Astrocyte (in vitro differentiated cells and primary cell): ENCODE measurements at regions not wholly inside any gene's neighbourhood (a gene's known extent, or its start where the extent isn't known, plus 50 kb on each side); places are given as distances from the start of the nearest gene placed in this dataset.

Source experiments
- DNase-seq: peaks from one replicate; pipeline ENCODE4 v3.0.0-alpha.2; 2010; ENCODE audit warnings: low read depth
- FAIRE-seq: peaks from 2 replicates; lab custom pipeline; 2011; peaks lifted over from hg19 to GRCh38; lab: Jason Lieb, UNC
- H2AFZ ChIP-seq: 2 replicates; pipeline ENCODE4 v1.6.0; 2012; ENCODE audit warnings: low read depth, low read length, inconsistent platforms
- H3K27ac ChIP-seq: 2 replicates; pipeline ENCODE4 v1.5.1; 2011; ENCODE audit warnings: low read depth, low read length, inconsistent platforms
- H3K27me3 ChIP-seq: 2 replicates; pipeline ENCODE4 v1.6.0; 2011; ENCODE audit warnings: low read length, inconsistent platforms; ENCODE audit not compliant: insufficient read depth
- H3K36me3 ChIP-seq: 2 replicates; pipeline ENCODE4 v1.5.1; 2011; ENCODE audit warnings: low read length, inconsistent platforms; ENCODE audit not compliant: insufficient read depth
- H3K4me1 ChIP-seq: 2 replicates; pipeline ENCODE4 v1.5.1; 2011; ENCODE audit warnings: low read length, inconsistent platforms; ENCODE audit not compliant: insufficient read depth
- H3K4me2 ChIP-seq: 2 replicates; pipeline ENCODE4 v1.6.0; 2012; ENCODE audit warnings: low read length, inconsistent platforms
- H3K4me3 ChIP-seq: 2 replicates; pipeline ENCODE4 v1.5.1; 2011; ENCODE audit warnings: low read depth, mild to moderate bottlenecking, low read length, inconsistent platforms; ENCODE audit not compliant: insufficient read depth
- H3K79me2 ChIP-seq: 2 replicates; pipeline ENCODE4 v1.6.0; 2012; ENCODE audit warnings: mild to moderate bottlenecking, low read length, inconsistent platforms; ENCODE audit not compliant: insufficient read depth
- H3K9ac ChIP-seq: 2 replicates; pipeline ENCODE4 v1.6.0; 2012; ENCODE audit warnings: mild to moderate bottlenecking, low read length, inconsistent platforms
- H3K9me3 ChIP-seq: 2 replicates; pipeline ENCODE4 v1.5.1; 2012; ENCODE audit warnings: low read depth, mild to moderate bottlenecking, low read length, inconsistent platforms; ENCODE audit not compliant: insufficient read depth
- H4K20me1 ChIP-seq: 2 replicates; pipeline ENCODE4 v1.6.0; 2012; ENCODE audit warnings: low read length, inconsistent platforms; ENCODE audit not compliant: insufficient read depth
- H3K27ac Mint-ChIP-seq: one replicate; pipeline ENCODE4 v1.8.0; 2021; ENCODE audit warnings: mild to moderate bottlenecking, mixed read lengths; ENCODE audit not compliant: unreplicated experiment
- H3K27me3 Mint-ChIP-seq: one replicate; pipeline ENCODE4 v1.8.0; 2021; ENCODE audit warnings: low read depth, mixed read lengths; ENCODE audit not compliant: unreplicated experiment
- H3K36me3 Mint-ChIP-seq: one replicate; pipeline ENCODE4 v1.8.0; 2021; ENCODE audit warnings: low read depth, mixed read lengths; ENCODE audit not compliant: unreplicated experiment
- H3K4me1 Mint-ChIP-seq: one replicate; pipeline ENCODE4 v1.8.0; 2021; ENCODE audit warnings: low read depth, mixed read lengths; ENCODE audit not compliant: unreplicated experiment
- H3K4me3 Mint-ChIP-seq: one replicate; pipeline ENCODE4 v1.8.0; 2021; ENCODE audit warnings: mild to moderate bottlenecking, moderate library complexity, mixed read lengths; ENCODE audit not compliant: unreplicated experiment
- H3K9me3 Mint-ChIP-seq: one replicate; pipeline ENCODE4 v1.8.0; 2021; ENCODE audit warnings: mild to moderate bottlenecking, mixed read lengths; ENCODE audit not compliant: unreplicated experiment
- CTCF ChIP-seq: IDR thresholded peaks from 2 replicates; pipeline ENCODE4 v1.5.1; 2011; ENCODE audit warnings: low read depth, mild to moderate bottlenecking, inconsistent platforms, low read length, moderate library complexity; ENCODE audit not compliant: insufficient read depth
- EZH2 ChIP-seq: IDR thresholded peaks from 2 replicates; pipeline ENCODE4 v1.6.1; 2012; ENCODE audit warnings: mild to moderate bottlenecking, low read length, inconsistent platforms; ENCODE audit not compliant: insufficient read depth

DNA sequence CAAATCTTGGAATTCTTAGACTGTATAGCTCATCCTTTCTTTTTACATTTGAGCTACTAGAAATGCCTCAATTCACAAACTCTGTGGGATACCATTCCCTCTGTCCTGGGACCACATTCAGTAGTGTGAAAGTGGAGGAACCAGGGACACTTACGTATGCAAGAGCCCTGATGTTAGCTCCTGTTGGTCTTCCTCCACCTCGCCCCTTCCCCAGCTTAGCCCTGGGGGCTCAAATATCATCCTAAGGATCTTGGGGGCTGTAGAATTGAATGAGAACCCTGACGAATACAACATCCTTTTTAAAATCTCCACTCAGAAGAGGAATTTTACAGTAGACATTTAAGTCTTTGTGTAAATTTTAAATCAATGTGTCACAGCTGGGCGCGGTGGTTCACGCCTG lies 65.2 kb upstream of the RAPH1 start:
- no peaks in the 10 kb centered on the region for H3K9me3 Mint-ChIP-seq
- peaks cover 9% of the 10 kb centered on the region for H3K4me1 Mint-ChIP-seq
- TF ChIP-seq EZH2 (no peak), CTCF (no peak)
- DNase-seq (no peak), FAIRE-seq (no peak)
- H3K27me3 Mint-ChIP-seq: no peaks in the 10 kb centered on the region
- no peak overlapping the region for H3K27ac Mint-ChIP-seq
- Histone ChIP-seq H3K27me3 (no peaks in the 10 kb centered on the region), H3K4me1 (no peaks in the 10 kb centered on the region), H3K9ac (no peak overlapping the region), H3K4me2 (no peak overlapping the region), H4K20me1 (no peaks in the 10 kb centered on the region), H3K9me3 (no peaks in the 10 kb centered on the region), H3K79me2 (no peaks in the 10 kb centered on the region), H3K36me3 (no peaks in the 10 kb centered on the region), H2AFZ (no peak overlapping the region), H3K27ac (no peak overlapping the region), H3K4me3 (no peak overlapping the region)
- H3K4me3 Mint-ChIP-seq: no peak overlapping the region
- H3K36me3 Mint-ChIP-seq: no peaks in the 10 kb centered on the region

DNA sequence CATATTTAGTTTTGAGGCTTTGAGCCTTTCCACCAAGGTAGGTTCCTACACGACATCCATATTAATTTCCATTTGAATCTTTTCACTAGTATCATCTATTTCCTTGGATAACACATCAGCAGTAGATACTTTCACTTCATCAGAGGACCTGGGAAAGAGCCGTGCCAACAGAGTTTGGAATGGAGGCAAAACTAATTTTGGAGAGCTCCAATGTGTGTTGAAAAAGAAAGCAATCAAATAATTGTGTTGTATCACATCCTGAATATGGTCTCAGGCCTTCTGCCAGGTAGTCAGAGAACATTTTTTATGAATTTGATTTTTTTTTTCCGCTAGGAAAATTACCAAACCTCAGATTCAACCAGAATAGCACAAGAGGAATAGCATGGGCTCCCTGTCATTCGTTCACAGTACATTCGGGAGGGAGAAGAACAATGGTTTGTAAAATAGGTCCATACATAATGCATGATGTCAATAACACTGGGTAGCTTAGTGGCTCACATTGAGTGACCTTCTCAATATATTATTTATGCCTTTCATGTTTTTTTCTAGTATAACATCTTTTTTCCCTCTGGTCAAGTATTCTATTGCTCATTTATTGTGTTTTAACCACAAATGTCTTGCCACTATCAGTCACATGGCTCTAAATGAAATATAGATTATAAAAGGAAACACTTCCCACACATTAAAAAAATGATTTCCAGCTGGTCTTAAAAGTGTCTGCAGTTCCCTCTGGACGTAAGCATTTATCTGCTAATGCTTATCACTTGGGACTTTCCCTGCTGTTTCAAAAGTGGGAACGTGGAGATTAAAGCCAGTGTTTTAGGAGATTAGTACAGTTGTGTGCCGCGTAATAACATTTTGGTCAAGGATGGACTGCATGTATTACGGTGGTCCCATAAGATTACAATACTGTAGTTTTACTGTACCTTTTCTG lies 68.6 kb upstream of the RAPH1 start:
- H3K27me3 ChIP-seq: no peaks in the 10 kb centered on the region
- H3K79me2 ChIP-seq: no peaks in the 10 kb centered on the region
- DNase-seq (peak; percentile 75), FAIRE-seq (no peak)
- no peak overlapping the region for H3K4me2 ChIP-seq
- no peak overlapping the region for H3K4me3 ChIP-seq
- no peak overlapping the region for H3K9ac ChIP-seq
- no peak for TF ChIP-seq CTCF
- no peak for TF ChIP-seq EZH2
- H3K4me1 ChIP-seq: no peaks in the 10 kb centered on the region
- H3K4me3 Mint-ChIP-seq: no peak overlapping the region
- no peaks in the 10 kb centered on the region for H4K20me1 ChIP-seq
- no peaks in the 10 kb centered on the region for H3K9me3 Mint-ChIP-seq
- H2AFZ ChIP-seq: no peak overlapping the region
- H3K36me3 ChIP-seq: no peaks in the 10 kb centered on the region
- no peak overlapping the region for H3K27ac ChIP-seq
- peaks cover 2% of the 10 kb centered on the region for H3K4me1 Mint-ChIP-seq
- no peak overlapping the region for H3K27ac Mint-ChIP-seq
- H3K36me3 Mint-ChIP-seq: no peaks in the 10 kb centered on the region
- H3K9me3 ChIP-seq: no peaks in the 10 kb centered on the region
- H3K27me3 Mint-ChIP-seq: no peaks in the 10 kb centered on the region

- H4K20me1 ChIP-seq: no peaks in the 10 kb centered on the region
- H3K9me3 Mint-ChIP-seq: no peaks in the 10 kb centered on the region
- no peak overlapping the region for H3K9ac ChIP-seq
- H3K9me3 ChIP-seq: no peaks in the 10 kb centered on the region
- no peak for TF ChIP-seq CTCF
- no peaks in the 10 kb centered on the region for H3K27me3 ChIP-seq
- DNase-seq (no peak), FAIRE-seq (no peak)
- no peak overlapping the region for H3K4me3 ChIP-seq
- peaks cover 2% of the 10 kb centered on the region for H3K4me1 Mint-ChIP-seq
- no peak overlapping the region for H2AFZ ChIP-seq
- no peaks in the 10 kb centered on the region for H3K4me1 ChIP-seq
- H3K79me2 ChIP-seq: no peaks in the 10 kb centered on the region
- no peaks in the 10 kb centered on the region for H3K36me3 Mint-ChIP-seq
- no peak overlapping the region for H3K27ac Mint-ChIP-seq
- H3K36me3 ChIP-seq: no peaks in the 10 kb centered on the region
- no peak overlapping the region for H3K4me2 ChIP-seq
- no peak overlapping the region for H3K27ac ChIP-seq
- no peaks in the 10 kb centered on the region for H3K27me3 Mint-ChIP-seq
- no peak overlapping the region for H3K4me3 Mint-ChIP-seq
Measured at GRCh38 chr2:203605302-203605701, 70.2 kb upstream of the RAPH1 start.
